Mesenchymal stem cell (in vitro differentiated cells and primary cell): ENCODE measurements at regions not wholly inside any gene's neighbourhood (a gene's known extent, or its start where the extent isn't known, plus 50 kb on each side); places are given as distances from the start of the nearest gene placed in this dataset.
A peak's percentile ranks its signal among the peaks of the same experiment; 100 is the strongest.

ENCODE experiments used
- DNase-seq: peaks from one replicate; pipeline ENCODE4 v3.0.0-alpha.2; 2013
- H2AFZ ChIP-seq: one replicate; pipeline ENCODE4 v1.6.1; 2013; ENCODE audit warnings: low read depth, mild to moderate bottlenecking, control low read depth, inconsistent platforms, low read length, moderate library complexity
- H2AK5ac ChIP-seq: 2 replicates; pipeline ENCODE4 v1.6.1; 2013; ENCODE audit warnings: low read length, moderate library complexity, mild to moderate bottlenecking, inconsistent platforms; ENCODE audit not compliant: severe bottlenecking
- H2BK120ac ChIP-seq: one replicate; pipeline ENCODE4 v1.6.1; 2013; ENCODE audit warnings: low read depth, mild to moderate bottlenecking, inconsistent platforms, low read length, moderate library complexity
- H2BK12ac ChIP-seq, 2 experiments: one replicate each; pipeline ENCODE4 v1.6.1; 2013; ENCODE audit warnings: inconsistent platforms in 2 of 2, low read length in 2 of 2, mild to moderate bottlenecking in 2 of 2, moderate library complexity in 2 of 2, control low read depth in 1 of 2
- H2BK15ac ChIP-seq: one replicate; pipeline ENCODE4 v1.6.1; 2013; ENCODE audit warnings: mild to moderate bottlenecking, low read depth, inconsistent platforms; ENCODE audit not compliant: poor library complexity, severe bottlenecking
- H2BK5ac ChIP-seq: 2 replicates; pipeline ENCODE4 v1.6.1; 2013; ENCODE audit warnings: low read depth, mild to moderate bottlenecking, low read length, control low read depth, inconsistent platforms; ENCODE audit not compliant: poor library complexity, severe bottlenecking
- H3K14ac ChIP-seq, 2 experiments: one replicate each; pipeline ENCODE4 v1.6.1; 2013; ENCODE audit warnings: inconsistent platforms in 2 of 2, low read length in 2 of 2, control low read depth in 1 of 2, mild to moderate bottlenecking in 1 of 2, moderate library complexity in 1 of 2
- H3K18ac ChIP-seq, 2 experiments: one replicate each; pipeline ENCODE4 v1.6.1; 2013; ENCODE audit warnings: inconsistent platforms in 2 of 2, low read length in 2 of 2, control low read depth in 1 of 2, low read depth in 1 of 2, mild to moderate bottlenecking in 1 of 2
- H3K23ac ChIP-seq, 2 experiments: one replicate each; pipeline ENCODE4 v1.6.1; 2013; ENCODE audit warnings: inconsistent platforms in 2 of 2, low read length in 2 of 2, mild to moderate bottlenecking in 2 of 2, moderate library complexity in 2 of 2, control low read depth in 1 of 2
- H3K27ac ChIP-seq: 2 replicates; pipeline ENCODE4 v1.5.1; 2013; ENCODE audit warnings: mild to moderate bottlenecking, moderate library complexity, low read length, control low read depth, inconsistent platforms; ENCODE audit not compliant: poor library complexity, severe bottlenecking
- H3K27me3 ChIP-seq, 2 experiments: 2 replicates each; pipeline versions ENCODE4 v1.6.1 to v1.7.0; 2013; ENCODE audit warnings: low read length in 2 of 2, mild to moderate bottlenecking in 2 of 2, moderate library complexity in 2 of 2, control low read depth in 1 of 2, inconsistent platforms in 1 of 2; ENCODE audit not compliant: control insufficient read depth in 1 of 2, insufficient read depth in 1 of 2
- H3K36me3 ChIP-seq, 2 experiments: 2 replicates each; pipeline versions ENCODE4 v1.6.1 to v1.7.0; 2013; ENCODE audit warnings: low read length in 2 of 2, control low read depth in 1 of 2, inconsistent platforms in 1 of 2, low read depth in 1 of 2, mild to moderate bottlenecking in 1 of 2; ENCODE audit not compliant: insufficient read depth in 2 of 2, control insufficient read depth in 1 of 2
- H3K4ac ChIP-seq, 2 experiments: one replicate each; pipeline ENCODE4 v1.6.1; 2013; ENCODE audit warnings: inconsistent platforms in 2 of 2, low read length in 2 of 2, mild to moderate bottlenecking in 2 of 2, moderate library complexity in 2 of 2, control low read depth in 1 of 2, low read depth in 1 of 2
- H3K4me1 ChIP-seq: 2 replicates; pipeline ENCODE4 v1.6.1; 2013; ENCODE audit warnings: low read depth, low read length, control low read depth; ENCODE audit not compliant: control insufficient read depth, insufficient read depth
- H3K4me2 ChIP-seq: 2 replicates; pipeline ENCODE4 v1.6.1; 2013; ENCODE audit warnings: low read length, mild to moderate bottlenecking, inconsistent platforms; ENCODE audit not compliant: poor library complexity, severe bottlenecking
- H3K4me3 ChIP-seq, 2 experiments: 2 replicates each; pipeline versions ENCODE4 v1.5.1 to v1.7.0; 2013; ENCODE audit warnings: low read length in 2 of 2, mild to moderate bottlenecking in 2 of 2, control low read depth in 1 of 2, low read depth in 1 of 2; ENCODE audit not compliant: insufficient read depth in 1 of 2
- H3K79me1 ChIP-seq: replicated peaks from 2 replicates; pipeline ENCODE4 v1.6.1; 2013; ENCODE audit warnings: mild to moderate bottlenecking, control low read depth, low read length, inconsistent platforms; ENCODE audit not compliant: poor library complexity, severe bottlenecking
- H3K9ac ChIP-seq: 2 replicates; pipeline ENCODE4 v1.7.0; 2013; ENCODE audit warnings: mild to moderate bottlenecking, low read length, moderate library complexity
- H3K9me3 ChIP-seq: 2 replicates; pipeline ENCODE4 v1.7.0; 2013; ENCODE audit warnings: mild to moderate bottlenecking, low read length; ENCODE audit not compliant: control insufficient read depth
- H4K8ac ChIP-seq: one replicate; pipeline ENCODE4 v1.6.1; 2013; ENCODE audit warnings: inconsistent platforms, mild to moderate bottlenecking, low read length, moderate library complexity
- H4K91ac ChIP-seq: one replicate; pipeline ENCODE4 v1.6.1; 2013; ENCODE audit warnings: mild to moderate bottlenecking, low read length, inconsistent platforms
- WGBS: methylation state at CpG from one replicate; pipeline ENCODE4 v1.1.7; 2013; ENCODE audit warnings: mixed read lengths; 5-methylcytosine and 5-hydroxymethylcytosine counted together

GRCh38 chr3:41075975-41076374 is 123.3 kb upstream of the CTNNB1 start:
- no peak overlapping the region for H2BK15ac ChIP-seq
- no peaks in the 10 kb centered on the region for H3K36me3 ChIP-seq
- no peak overlapping the region for H3K23ac ChIP-seq
- no peak overlapping the region for H3K4me2 ChIP-seq
- H3K9ac ChIP-seq: no peak overlapping the region
- H2BK5ac ChIP-seq: no peak overlapping the region
- H2BK12ac ChIP-seq: no peak overlapping the region
- 66% methylated on average over 7 of the region's 7 CpGs for WGBS
- no peak overlapping the region for H2AK5ac ChIP-seq
- no peak overlapping the region for H3K4ac ChIP-seq
- H3K4me1 ChIP-seq: peaks cover 3% of the 10 kb centered on the region
- no peak overlapping the region for H4K91ac ChIP-seq
- peaks cover 4 to 18% of the 10 kb centered on the region in 2 experiments for H3K27me3 ChIP-seq
- DNase-seq: peak; percentile 15
- no peaks in the 10 kb centered on the region for H3K79me1 ChIP-seq
- no peak overlapping the region for H2AFZ ChIP-seq
- no peak overlapping the region for H3K14ac ChIP-seq
- no peak overlapping the region for H2BK120ac ChIP-seq
- H4K8ac ChIP-seq: no peak overlapping the region
- no peaks in the 10 kb centered on the region for H3K9me3 ChIP-seq
- no peak overlapping the region for H3K27ac ChIP-seq
- H3K18ac ChIP-seq: no peak overlapping the region
- H3K4me3 ChIP-seq: no peak overlapping the region

- Histone ChIP-seq H2AFZ (no peak overlapping the region), H3K4me1 (peaks cover 3% of the 10 kb centered on the region), H3K36me3 (no peaks in the 10 kb centered on the region), H4K8ac (no peak overlapping the region), H3K27me3 (peaks cover 8 to 22% of the 10 kb centered on the region in 2 experiments), H2BK12ac (no peak overlapping the region), H3K4me2 (no peak overlapping the region), H3K23ac (no peak overlapping the region), H2AK5ac (no peak overlapping the region), H3K14ac (no peak overlapping the region), H3K9me3 (no peaks in the 10 kb centered on the region), H3K18ac (no peak overlapping the region), H2BK5ac (no peak overlapping the region), H2BK15ac (no peak overlapping the region), H3K9ac (peak overlapping the region; percentile 21), H3K4me3 (no peak overlapping the region), H2BK120ac (no peak overlapping the region), H3K4ac (no peak overlapping the region), H3K79me1 (no peaks in the 10 kb centered on the region), H3K27ac (no peak overlapping the region), H4K91ac (no peak overlapping the region)
- DNase-seq: no peak
Observed at GRCh38 chr3:41076399-41076798, 122.9 kb upstream of the CTNNB1 start.

- Histone ChIP-seq H3K4me3 (no peak overlapping the region), H4K8ac (no peak overlapping the region), H2AFZ (no peak overlapping the region), H2BK12ac (no peak overlapping the region), H3K79me1 (no peaks in the 10 kb centered on the region), H3K36me3 (no peaks in the 10 kb centered on the region), H3K27me3 (peaks cover 9 to 25% of the 10 kb centered on the region in 2 experiments), H3K14ac (no peak overlapping the region), H3K18ac (no peak overlapping the region), H3K4me1 (peaks cover 3% of the 10 kb centered on the region), H2BK5ac (no peak overlapping the region), H3K9ac (no peak overlapping the region), H4K91ac (no peak overlapping the region), H3K4ac (no peak overlapping the region), H3K4me2 (no peak overlapping the region), H2BK15ac (no peak overlapping the region), H2AK5ac (no peak overlapping the region), H2BK120ac (no peak overlapping the region), H3K23ac (no peak overlapping the region), H3K27ac (no peak overlapping the region), H3K9me3 (no peaks in the 10 kb centered on the region)
- DNase-seq: no peak
- 77% methylated on average over 2 of the region's 4 CpGs for WGBS
Observed at GRCh38 chr3:41080141-41080540, 119.2 kb upstream of the CTNNB1 start.

GRCh38 chr3:41088882-41089281 is 110.4 kb upstream of the CTNNB1 start:
- H3K14ac ChIP-seq: no peak overlapping the region
- WGBS: 14% methylated on average over 1 of the region's 1 CpG

More at GRCh38 chr3:41088882-41089281, 110.4 kb upstream of the CTNNB1 start:
- DNase-seq: peak; percentile 6
- Histone ChIP-seq H4K91ac (no peak overlapping the region), H3K27me3 (peaks cover 0 to 3% of the 10 kb centered on the region in 2 experiments), H4K8ac (no peak overlapping the region), H2BK5ac (no peak overlapping the region), H3K36me3 (no peaks in the 10 kb centered on the region), H3K18ac (no peak overlapping the region), H3K9me3 (no peaks in the 10 kb centered on the region), H2AFZ (no peak overlapping the region), H3K4me1 (no peaks in the 10 kb centered on the region), H2BK120ac (no peak overlapping the region), H3K27ac (no peak overlapping the region), H3K4me2 (no peak overlapping the region), H3K4ac (no peak overlapping the region), H3K9ac (no peak overlapping the region), H3K4me3 (no peak overlapping the region), H2BK12ac (no peak overlapping the region), H2AK5ac (no peak overlapping the region), H2BK15ac (no peak overlapping the region), H3K79me1 (no peaks in the 10 kb centered on the region), H3K23ac (no peak overlapping the region)
